HG03108 (cell line): ENCODE measurements at regions not wholly inside any gene's neighbourhood (a gene's known extent, or its start where the extent isn't known, plus 50 kb on each side); places are given as distances from the start of the nearest gene placed in this dataset.

Experiments
- ATAC-seq: cut with Tn5 transposase; IDR thresholded peaks from one replicate; pipeline ENCODE4 v1.9.1; 2021; ENCODE audit warnings: moderate library complexity; ENCODE audit not compliant: unreplicated experiment

- no peak for ATAC-seq
These were observed 255.7 kb downstream of the RBFOX3 start for GRCh38 chr17:79355165-79355564.

GRCh38 chr17:79354173-79354820, 256.6 kb downstream of the RBFOX3 start:
- no peak for ATAC-seq

- no peak for ATAC-seq
These were observed 257.3 kb downstream of the RBFOX3 start for GRCh38 chr17:79353548-79353947.

GRCh38 chr17:79353016-79353415, 257.8 kb downstream of the RBFOX3 start:
- no peak for ATAC-seq

GRCh38 chr17:79350533-79350932, 260.3 kb downstream of the RBFOX3 start:
- no peak for ATAC-seq

GRCh38 chr17:79349506-79350400, 261.1 kb downstream of the RBFOX3 start:
- ATAC-seq, result no peak

GRCh38 chr17:79342376-79342775, 267.8 kb downstream of the ENGASE start:
- no peak for ATAC-seq

GRCh38 chr17:79341816-79342215, 267.2 kb downstream of the ENGASE start:
- no peak for ATAC-seq

- ATAC-seq, result no peak
These were observed 266.7 kb downstream of the ENGASE start for GRCh38 chr17:79341222-79341780.

- peak; percentile 65 for ATAC-seq
These were observed 266.0 kb downstream of the ENGASE start for GRCh38 chr17:79340333-79341221.

- no peak for ATAC-seq
These were observed 264.7 kb downstream of the ENGASE start for GRCh38 chr17:79339321-79339720.

GRCh38 chr17:79338604-79339003, 264.0 kb downstream of the ENGASE start:
- ATAC-seq, result no peak

- no peak for ATAC-seq
These were observed 263.5 kb downstream of the ENGASE start for GRCh38 chr17:79338152-79338551.

GRCh38 chr17:79337053-79337452, 262.4 kb downstream of the ENGASE start:
- no peak for ATAC-seq

- no peak for ATAC-seq
These were observed 260.8 kb downstream of the ENGASE start for GRCh38 chr17:79335456-79335855.

- ATAC-seq, result no peak
These were observed 257.5 kb downstream of the ENGASE start for GRCh38 chr17:79332011-79332554.

- no peak for ATAC-seq
These were observed 256.9 kb downstream of the ENGASE start for GRCh38 chr17:79331492-79331891.

GRCh38 chr17:79330696-79331095, 256.1 kb downstream of the ENGASE start:
- no peak for ATAC-seq

GRCh38 chr17:79330229-79330628, 255.6 kb downstream of the ENGASE start:
- no peak for ATAC-seq

- ATAC-seq, result no peak
These were observed 252.2 kb downstream of the ENGASE start for GRCh38 chr17:79326814-79327213.
